ENCODE measurements at regions not wholly inside any gene's neighbourhood (a gene's known extent, or its start where the extent isn't known, plus 50 kb on each side); places are given as distances from the start of the nearest gene placed in this dataset.
A peak's percentile ranks its signal among the peaks of the same experiment; 100 is the strongest.
"Not testable (repeated sequence)": the region's sequence is repeated elsewhere in the genome, so short reads cannot be mapped to it uniquely, and the experiment has no call there.

- peaks cover 20% of the 10 kb centered on the region for H3K4me1 ChIP-seq (ENCODE audit: control insufficient read depth, insufficient read depth, low read length, unreplicated experiment)
- no peaks in the 10 kb centered on the region for H3K79me2 ChIP-seq (ENCODE audit: control insufficient read depth, insufficient read depth, low read length, unreplicated experiment)
- H3K36me3 ChIP-seq (ENCODE audit: insufficient read depth, low read length) = no peaks in the 10 kb centered on the region
- H3K4me3 ChIP-seq (ENCODE audit: low read depth, low read length) = no peak overlapping the region; the same call in 1 of the 2 replicates
- no peak overlapping the region for H2AFZ ChIP-seq (ENCODE audit: low read length, unreplicated experiment)
- no peaks in the 10 kb centered on the region for H3K27me3 ChIP-seq (ENCODE audit: insufficient read depth, low read length)
- peak overlapping the region; percentile 43 for H3K27ac ChIP-seq (ENCODE audit: low read depth, low read length)
Measured at GRCh38 chr2:64876137-64876647, 113.0 kb upstream of the SLC1A4 start.

- H3K36me3 ChIP-seq (ENCODE audit: insufficient read depth, low read length) = no peaks in the 10 kb centered on the region
- H3K79me2 ChIP-seq (ENCODE audit: control insufficient read depth, insufficient read depth, low read length, unreplicated experiment) = no peaks in the 10 kb centered on the region
- H3K27me3 ChIP-seq (ENCODE audit: insufficient read depth, low read length) = no peaks in the 10 kb centered on the region
- H3K4me3 ChIP-seq (ENCODE audit: low read depth, low read length) = no peak overlapping the region
- H3K27ac ChIP-seq (ENCODE audit: low read depth, low read length) = no peak overlapping the region
- H2AFZ ChIP-seq (ENCODE audit: low read length, unreplicated experiment) = no peak overlapping the region
- peaks cover 17% of the 10 kb centered on the region for H3K4me1 ChIP-seq (ENCODE audit: control insufficient read depth, insufficient read depth, low read length, unreplicated experiment)
Measured at GRCh38 chr2:64879745-64880144, 109.5 kb upstream of the SLC1A4 start.

GRCh38 chr2:64880193-64880951 is 108.8 kb upstream of the SLC1A4 start:
- Histone ChIP-seq H3K4me1 (ENCODE audit: control insufficient read depth, insufficient read depth, low read length, unreplicated experiment) (peaks cover 17% of the 10 kb centered on the region), H3K36me3 (ENCODE audit: insufficient read depth, low read length) (no peaks in the 10 kb centered on the region), H2AFZ (ENCODE audit: low read length, unreplicated experiment) (no peak overlapping the region), H3K27me3 (ENCODE audit: insufficient read depth, low read length) (no peaks in the 10 kb centered on the region), H3K79me2 (ENCODE audit: control insufficient read depth, insufficient read depth, low read length, unreplicated experiment) (no peaks in the 10 kb centered on the region), H3K4me3 (ENCODE audit: low read depth, low read length) (no peak overlapping the region), H3K27ac (ENCODE audit: low read depth, low read length) (no peak overlapping the region)

- no peak overlapping the region for H3K27ac ChIP-seq (ENCODE audit: low read depth, low read length)
- no peaks in the 10 kb centered on the region for H3K79me2 ChIP-seq (ENCODE audit: control insufficient read depth, insufficient read depth, low read length, unreplicated experiment)
- H3K4me3 ChIP-seq (ENCODE audit: low read depth, low read length) = no peak overlapping the region
- H3K36me3 ChIP-seq (ENCODE audit: insufficient read depth, low read length) = no peaks in the 10 kb centered on the region
- no peak overlapping the region for H2AFZ ChIP-seq (ENCODE audit: low read length, unreplicated experiment)
- no peaks in the 10 kb centered on the region for H3K27me3 ChIP-seq (ENCODE audit: insufficient read depth, low read length)
- peaks cover 13% of the 10 kb centered on the region for H3K4me1 ChIP-seq (ENCODE audit: control insufficient read depth, insufficient read depth, low read length, unreplicated experiment)
Measured at GRCh38 chr2:64881037-64881492, 108.1 kb upstream of the SLC1A4 start.

GRCh38 chr2:64887565-64887964 is 101.6 kb upstream of the SLC1A4 start:
- Histone ChIP-seq H3K27me3 (ENCODE audit: insufficient read depth, low read length) (peaks cover 14% of the 10 kb centered on the region; the same call in 1 of the 2 replicates), H3K27ac (ENCODE audit: low read depth, low read length) (no peak overlapping the region), H3K4me3 (ENCODE audit: low read depth, low read length) (no peak overlapping the region), H2AFZ (ENCODE audit: low read length, unreplicated experiment) (no peak overlapping the region), H3K4me1 (ENCODE audit: control insufficient read depth, insufficient read depth, low read length, unreplicated experiment) (no peaks in the 10 kb centered on the region), H3K36me3 (ENCODE audit: insufficient read depth, low read length) (no peaks in the 10 kb centered on the region), H3K79me2 (ENCODE audit: control insufficient read depth, insufficient read depth, low read length, unreplicated experiment) (no peaks in the 10 kb centered on the region)

- Histone ChIP-seq H2AFZ (ENCODE audit: low read length, unreplicated experiment) (no peak overlapping the region), H3K4me1 (ENCODE audit: control insufficient read depth, insufficient read depth, low read length, unreplicated experiment) (no peaks in the 10 kb centered on the region), H3K27ac (ENCODE audit: low read depth, low read length) (no peak overlapping the region), H3K36me3 (ENCODE audit: insufficient read depth, low read length) (no peaks in the 10 kb centered on the region), H3K4me3 (ENCODE audit: low read depth, low read length) (no peak overlapping the region), H3K79me2 (ENCODE audit: control insufficient read depth, insufficient read depth, low read length, unreplicated experiment) (no peaks in the 10 kb centered on the region), H3K27me3 (ENCODE audit: insufficient read depth, low read length) (peaks cover 14% of the 10 kb centered on the region; the same call in 1 of the 2 replicates)
Measured at GRCh38 chr2:64888591-64889309, 100.4 kb upstream of the SLC1A4 start.

GRCh38 chr2:64889803-64890202 is 99.4 kb upstream of the SLC1A4 start:
- no peaks in the 10 kb centered on the region for H3K36me3 ChIP-seq (ENCODE audit: insufficient read depth, low read length)
- no peaks in the 10 kb centered on the region for H3K79me2 ChIP-seq (ENCODE audit: control insufficient read depth, insufficient read depth, low read length, unreplicated experiment)

GRCh38 chr2:64896572-64896971 is 92.6 kb upstream of the SLC1A4 start:
- not testable (repeated sequence) for H3K27ac ChIP-seq (ENCODE audit: low read depth, low read length); H2AFZ ChIP-seq (ENCODE audit: low read length, unreplicated experiment); H3K4me3 ChIP-seq (ENCODE audit: low read depth, low read length); H3K79me2 ChIP-seq (ENCODE audit: control insufficient read depth, insufficient read depth, low read length, unreplicated experiment); H3K36me3 ChIP-seq (ENCODE audit: insufficient read depth, low read length); H3K4me1 ChIP-seq (ENCODE audit: control insufficient read depth, insufficient read depth, low read length, unreplicated experiment)
- peaks cover 13% of the 10 kb centered on the region; the same call in 1 of the 2 replicates for H3K27me3 ChIP-seq (ENCODE audit: insufficient read depth, low read length)

More at GRCh38 chr2:64889803-64890202, 99.4 kb upstream of the SLC1A4 start:
- Histone ChIP-seq H3K4me1 (ENCODE audit: control insufficient read depth, insufficient read depth, low read length, unreplicated experiment) (no peaks in the 10 kb centered on the region), H3K27ac (ENCODE audit: low read depth, low read length) (no peak overlapping the region), H2AFZ (ENCODE audit: low read length, unreplicated experiment) (no peak overlapping the region), H3K27me3 (ENCODE audit: insufficient read depth, low read length) (peaks cover 14% of the 10 kb centered on the region; the same call in 1 of the 2 replicates), H3K4me3 (ENCODE audit: low read depth, low read length) (no peak overlapping the region)

- Histone ChIP-seq H3K27me3 (ENCODE audit: insufficient read depth, low read length) (peaks cover 30% of the 10 kb centered on the region), H3K36me3 (ENCODE audit: insufficient read depth, low read length) (no peaks in the 10 kb centered on the region), H3K4me1 (ENCODE audit: control insufficient read depth, insufficient read depth, low read length, unreplicated experiment) (no peaks in the 10 kb centered on the region), H3K4me3 (ENCODE audit: low read depth, low read length) (no peak overlapping the region), H3K27ac (ENCODE audit: low read depth, low read length) (no peak overlapping the region), H3K79me2 (ENCODE audit: control insufficient read depth, insufficient read depth, low read length, unreplicated experiment) (no peaks in the 10 kb centered on the region), H2AFZ (ENCODE audit: low read length, unreplicated experiment) (no peak overlapping the region)
Measured at GRCh38 chr2:64899081-64899865, 89.9 kb upstream of the SLC1A4 start.

- not testable (repeated sequence) for H3K4me1 ChIP-seq (ENCODE audit: control insufficient read depth, insufficient read depth, low read length, unreplicated experiment); H3K79me2 ChIP-seq (ENCODE audit: control insufficient read depth, insufficient read depth, low read length, unreplicated experiment)
Measured at GRCh38 chr2:64899876-64900275, 89.3 kb upstream of the SLC1A4 start.

More at GRCh38 chr2:64899876-64900275, 89.3 kb upstream of the SLC1A4 start:
- not testable (repeated sequence) for H3K4me3 ChIP-seq (ENCODE audit: low read depth, low read length); H3K27ac ChIP-seq (ENCODE audit: low read depth, low read length); H2AFZ ChIP-seq (ENCODE audit: low read length, unreplicated experiment); H3K36me3 ChIP-seq (ENCODE audit: insufficient read depth, low read length)
- H3K27me3 ChIP-seq (ENCODE audit: insufficient read depth, low read length) = peaks cover 33% of the 10 kb centered on the region

Measured in ACC112 (cell line).